PFSK-1 (cell line): ENCODE measurements at regions not wholly inside any gene's neighbourhood (a gene's known extent, or its start where the extent isn't known, plus 50 kb on each side); places are given as distances from the start of the nearest gene placed in this dataset.

Experiments
- POLR2AphosphoS5 ChIP-seq: IDR thresholded peaks from 2 replicates; pipeline ENCODE4 v1.6.1; 2012; ENCODE audit warnings: low read depth, mild to moderate bottlenecking, control low read depth, low read length, moderate library complexity
- REST ChIP-seq, 2 experiments: IDR thresholded peaks; 2 replicates each; pipeline versions ENCODE4 v1.6.1 to v1.8.0; 2011 to 2012; ENCODE audit warnings: low read depth in 2 of 2, low read length in 2 of 2, control low read depth in 1 of 2, inconsistent platforms in 1 of 2, mild to moderate bottlenecking in 1 of 2, moderate library complexity in 1 of 2; ENCODE audit not compliant: insufficient read depth in 1 of 2

GRCh38 chr3:104745313-104745712 is 621.4 kb upstream of the ALCAM start:
- TF ChIP-seq REST (IDR thresholded peaks at IDR 0.05; ENCODE audit: insufficient read depth in 1 of 2, low read depth in 2 of 2, low read length in 2 of 2) (no peak), POLR2AphosphoS5 (no peak)
